ENCODE measurements at regions not wholly inside any gene's neighbourhood (a gene's known extent, or its start where the extent isn't known, plus 50 kb on each side); places are given as distances from the start of the nearest gene placed in this dataset.

GRCh38 chr6:88480816-88481215 is 314.7 kb upstream of the CNR1 start:
- no peak for TF ChIP-seq POLR2A (IDR thresholded peaks at IDR 0.05)
- TF ChIP-seq, protein P1, sequence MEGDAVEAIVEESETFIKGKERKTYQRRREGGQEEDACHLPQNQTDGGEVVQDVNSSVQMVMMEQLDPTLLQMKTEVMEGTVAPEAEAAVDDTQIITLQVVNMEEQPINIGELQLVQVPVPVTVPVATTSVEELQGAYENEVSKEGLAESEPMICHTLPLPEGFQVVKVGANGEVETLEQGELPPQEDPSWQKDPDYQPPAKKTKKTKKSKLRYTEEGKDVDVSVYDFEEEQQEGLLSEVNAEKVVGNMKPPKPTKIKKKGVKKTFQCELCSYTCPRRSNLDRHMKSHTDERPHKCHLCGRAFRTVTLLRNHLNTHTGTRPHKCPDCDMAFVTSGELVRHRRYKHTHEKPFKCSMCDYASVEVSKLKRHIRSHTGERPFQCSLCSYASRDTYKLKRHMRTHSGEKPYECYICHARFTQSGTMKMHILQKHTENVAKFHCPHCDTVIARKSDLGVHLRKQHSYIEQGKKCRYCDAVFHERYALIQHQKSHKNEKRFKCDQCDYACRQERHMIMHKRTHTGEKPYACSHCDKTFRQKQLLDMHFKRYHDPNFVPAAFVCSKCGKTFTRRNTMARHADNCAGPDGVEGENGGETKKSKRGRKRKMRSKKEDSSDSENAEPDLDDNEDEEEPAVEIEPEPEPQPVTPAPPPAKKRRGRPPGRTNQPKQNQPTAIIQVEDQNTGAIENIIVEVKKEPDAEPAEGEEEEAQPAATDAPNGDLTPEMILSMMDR (IDR thresholded peaks at IDR 0.05): no peak
